ENCODE measurements at regions not wholly inside any gene's neighbourhood (a gene's known extent, or its start where the extent isn't known, plus 50 kb on each side); places are given as distances from the start of the nearest gene placed in this dataset.
"Not testable (repeated sequence)": the region's sequence is repeated elsewhere in the genome, so short reads cannot be mapped to it uniquely, and the experiment has no call there.

DNA sequence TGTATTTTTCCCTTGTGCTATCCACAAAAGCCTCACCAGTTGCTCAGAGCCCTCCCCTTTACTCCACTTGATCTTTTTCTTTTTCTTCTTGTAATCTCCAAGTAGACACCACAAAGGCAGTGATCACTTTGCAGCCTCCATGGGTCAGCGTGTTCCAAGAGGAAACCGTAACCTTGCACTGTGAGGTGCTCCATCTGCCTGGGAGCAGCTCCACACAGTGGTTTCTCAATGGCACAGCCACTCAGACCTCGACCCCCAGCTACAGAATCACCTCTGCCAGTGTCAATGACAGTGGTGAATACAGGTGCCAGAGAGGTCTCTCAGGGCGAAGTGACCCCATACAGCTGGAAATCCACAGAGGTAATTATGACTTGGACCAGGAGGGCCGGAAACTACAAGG, 95.8 kb downstream of the FAM72C start:
- H3K4me1 ChIP-seq (ENCODE audit: insufficient read depth); H2AFZ ChIP-seq; H3K4me2 ChIP-seq (ENCODE audit: unreplicated experiment); H3K9me2 ChIP-seq (ENCODE audit: insufficient read depth); in situ Hi-C loops (cut with MboI); H3K36me3 ChIP-seq (ENCODE audit: low read depth); H3K9me3 ChIP-seq (ENCODE audit: low read depth); H3K27ac ChIP-seq; H4K20me1 ChIP-seq (ENCODE audit: insufficient read depth); H3K79me2 ChIP-seq (ENCODE audit: insufficient read depth); H3K9ac ChIP-seq; H3F3A ChIP-seq (ENCODE audit: insufficient read depth); DNase-seq; H3K27me3 ChIP-seq (replicated peaks; ENCODE audit: insufficient read depth); H3K4me3 ChIP-seq: not testable (repeated sequence)
- WGBS, 2 experiments (ENCODE audit: low coverage in 1 of 2, low lambda C conversion rate in 2 of 2, missing lambda C conversion rate in 2 of 2): no CpG with 5 or more reads among the region's 5 CpGs

GRCh38 chr1:143874625-143875024, 97.2 kb downstream of the FAM72C start:
- H3K27ac ChIP-seq; H3K9ac ChIP-seq; H3K27me3 ChIP-seq (replicated peaks; ENCODE audit: insufficient read depth); H3F3A ChIP-seq (ENCODE audit: insufficient read depth); H2AFZ ChIP-seq; H3K9me3 ChIP-seq (ENCODE audit: low read depth); H3K36me3 ChIP-seq (ENCODE audit: low read depth); DNase-seq; H4K20me1 ChIP-seq (ENCODE audit: insufficient read depth); H3K4me1 ChIP-seq (ENCODE audit: insufficient read depth); H3K4me2 ChIP-seq (ENCODE audit: unreplicated experiment); H3K9me2 ChIP-seq (ENCODE audit: insufficient read depth); in situ Hi-C loops (cut with MboI); H3K79me2 ChIP-seq (ENCODE audit: insufficient read depth); H3K4me3 ChIP-seq: not testable (repeated sequence)
- 25% methylated on average over 2 of the region's 2 CpGs; no CpG with 5 or more reads in 1 of the 2 experiments for WGBS, 2 experiments (ENCODE audit: low coverage in 1 of 2, low lambda C conversion rate in 2 of 2, missing lambda C conversion rate in 2 of 2)

DNA sequence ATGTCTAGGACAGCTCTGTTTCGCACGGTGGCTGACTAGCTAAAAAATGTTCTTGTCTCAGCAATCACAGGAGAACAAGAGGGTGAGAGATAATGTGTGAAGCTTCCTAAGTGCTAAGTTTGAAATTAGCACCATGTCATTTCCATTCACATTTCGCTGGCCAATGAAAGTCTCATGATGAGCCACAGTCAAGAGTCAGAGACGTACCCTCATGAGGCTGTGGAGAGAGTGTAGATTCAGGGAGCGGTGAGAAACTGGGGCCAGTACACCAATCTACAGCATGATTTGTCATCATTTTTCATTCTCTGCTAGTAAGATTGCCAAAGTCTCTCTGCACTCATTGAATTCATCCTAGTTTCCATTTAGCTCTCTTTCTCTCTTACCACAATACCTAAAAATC, 98.1 kb downstream of the FAM72C start:
- H4K20me1 ChIP-seq (ENCODE audit: insufficient read depth); in situ Hi-C loops (cut with MboI); H3K4me2 ChIP-seq (ENCODE audit: unreplicated experiment); H3K9me3 ChIP-seq (ENCODE audit: low read depth); H3K9ac ChIP-seq; H3K9me2 ChIP-seq (ENCODE audit: insufficient read depth); H2AFZ ChIP-seq; H3K4me3 ChIP-seq; H3K27me3 ChIP-seq (replicated peaks; ENCODE audit: insufficient read depth); DNase-seq; H3K27ac ChIP-seq; H3K4me1 ChIP-seq (ENCODE audit: insufficient read depth); H3F3A ChIP-seq (ENCODE audit: insufficient read depth); H3K79me2 ChIP-seq (ENCODE audit: insufficient read depth); H3K36me3 ChIP-seq (ENCODE audit: low read depth): not testable (repeated sequence)
- 21% methylated on average over 2 of the region's 5 CpGs; no CpG with 5 or more reads in 1 of the 2 experiments for WGBS, 2 experiments (ENCODE audit: low coverage in 1 of 2, low lambda C conversion rate in 2 of 2, missing lambda C conversion rate in 2 of 2)

- H3K4me1 ChIP-seq (ENCODE audit: insufficient read depth); H4K20me1 ChIP-seq (ENCODE audit: insufficient read depth); in situ Hi-C loops (cut with MboI); H3K36me3 ChIP-seq (ENCODE audit: low read depth); H3K79me2 ChIP-seq (ENCODE audit: insufficient read depth); H3K4me3 ChIP-seq; DNase-seq; H3K27ac ChIP-seq; H3K27me3 ChIP-seq (replicated peaks; ENCODE audit: insufficient read depth); H3K4me2 ChIP-seq (ENCODE audit: unreplicated experiment); H3K9me3 ChIP-seq (ENCODE audit: low read depth); H3K9me2 ChIP-seq (ENCODE audit: insufficient read depth); H3K9ac ChIP-seq; H3F3A ChIP-seq (ENCODE audit: insufficient read depth); H2AFZ ChIP-seq: not testable (repeated sequence)
- 88 to 100% methylated on average over 1 of the region's 1 CpG for WGBS, 2 experiments (ENCODE audit: low coverage in 1 of 2, low lambda C conversion rate in 2 of 2, missing lambda C conversion rate in 2 of 2)
Measured at GRCh38 chr1:143870388-143870787, 101.4 kb downstream of the FAM72C start.

GRCh38 chr1:143867590-143868220, 104.1 kb downstream of the FAM72C start:
- H3K4me2 ChIP-seq (ENCODE audit: unreplicated experiment); DNase-seq; H3K4me3 ChIP-seq; H3K27ac ChIP-seq; H3K9ac ChIP-seq; H3K4me1 ChIP-seq (ENCODE audit: insufficient read depth); H3K9me3 ChIP-seq (ENCODE audit: low read depth); H2AFZ ChIP-seq; H3K79me2 ChIP-seq (ENCODE audit: insufficient read depth); in situ Hi-C loops (cut with MboI); H3K36me3 ChIP-seq (ENCODE audit: low read depth); H4K20me1 ChIP-seq (ENCODE audit: insufficient read depth); H3K27me3 ChIP-seq (replicated peaks; ENCODE audit: insufficient read depth); H3K9me2 ChIP-seq (ENCODE audit: insufficient read depth); H3F3A ChIP-seq (ENCODE audit: insufficient read depth): not testable (repeated sequence)
- WGBS, 2 experiments (ENCODE audit: low coverage in 1 of 2, low lambda C conversion rate in 2 of 2, missing lambda C conversion rate in 2 of 2): 0 to 33% methylated on average over 1 to 3 of the region's 5 CpGs

GRCh38 chr1:143863901-143864520, 107.8 kb downstream of the FAM72C start:
- H3K27me3 ChIP-seq (replicated peaks; ENCODE audit: insufficient read depth); H3K9me3 ChIP-seq (ENCODE audit: low read depth); H3K79me2 ChIP-seq (ENCODE audit: insufficient read depth); H3K4me3 ChIP-seq; in situ Hi-C loops (cut with MboI); H4K20me1 ChIP-seq (ENCODE audit: insufficient read depth); H3F3A ChIP-seq (ENCODE audit: insufficient read depth); H3K4me1 ChIP-seq (ENCODE audit: insufficient read depth); H3K9me2 ChIP-seq (ENCODE audit: insufficient read depth); H2AFZ ChIP-seq; H3K9ac ChIP-seq; H3K27ac ChIP-seq; DNase-seq; H3K4me2 ChIP-seq (ENCODE audit: unreplicated experiment); H3K36me3 ChIP-seq (ENCODE audit: low read depth): not testable (repeated sequence)
- no CpG with 5 or more reads among the region's 1 CpG for WGBS, 2 experiments (ENCODE audit: low coverage in 1 of 2, low lambda C conversion rate in 2 of 2, missing lambda C conversion rate in 2 of 2)

DNA sequence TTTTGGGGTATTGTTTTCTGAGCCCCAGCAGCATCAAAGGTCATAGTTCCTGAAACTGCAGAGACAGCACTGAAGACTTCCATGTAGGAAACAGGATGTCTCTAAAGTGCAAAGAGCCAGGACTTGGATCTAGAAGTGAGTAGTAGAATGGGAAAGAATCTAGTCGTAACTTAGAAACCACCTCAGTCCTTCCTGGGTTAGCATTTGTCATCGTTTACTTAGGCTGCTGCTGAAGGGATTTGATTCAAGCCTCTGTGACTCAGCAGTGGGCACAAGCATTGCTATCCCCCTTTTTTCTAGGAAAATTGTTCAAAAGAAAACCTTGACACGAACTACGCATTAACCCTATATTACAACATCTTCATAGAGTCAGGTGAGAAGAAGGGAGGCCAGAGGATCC, 109.1 kb downstream of the FAM72C start:
- H3K4me2 ChIP-seq (ENCODE audit: unreplicated experiment); in situ Hi-C loops (cut with MboI); H3K9ac ChIP-seq; H3K27ac ChIP-seq; H2AFZ ChIP-seq; H3K4me1 ChIP-seq (ENCODE audit: insufficient read depth); DNase-seq; H3F3A ChIP-seq (ENCODE audit: insufficient read depth); H4K20me1 ChIP-seq (ENCODE audit: insufficient read depth); H3K4me3 ChIP-seq; H3K36me3 ChIP-seq (ENCODE audit: low read depth); H3K9me3 ChIP-seq (ENCODE audit: low read depth); H3K9me2 ChIP-seq (ENCODE audit: insufficient read depth); H3K79me2 ChIP-seq (ENCODE audit: insufficient read depth); H3K27me3 ChIP-seq (replicated peaks; ENCODE audit: insufficient read depth): not testable (repeated sequence)
- 46 to 72% methylated on average over 3 to 4 of the region's 4 CpGs for WGBS, 2 experiments (ENCODE audit: low coverage in 1 of 2, low lambda C conversion rate in 2 of 2, missing lambda C conversion rate in 2 of 2)

DNA sequence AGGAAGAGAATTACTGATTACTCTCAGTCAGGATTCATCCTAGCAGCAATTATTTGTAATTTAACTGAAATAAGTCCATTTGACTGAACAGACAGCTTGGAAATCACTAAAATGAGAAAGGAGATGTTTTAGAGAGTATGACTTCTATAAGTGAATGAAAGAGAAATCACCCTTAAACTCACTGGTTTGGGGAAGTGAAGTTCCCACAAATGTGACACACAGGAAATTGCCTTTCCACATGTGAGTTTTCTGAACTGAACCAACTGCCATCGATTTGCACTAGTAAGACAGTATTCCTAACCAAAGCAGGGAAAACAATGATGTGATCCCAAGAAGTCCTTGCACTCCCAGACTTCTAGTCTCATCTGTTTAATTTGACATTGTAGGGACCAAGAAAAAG, 110.5 kb downstream of the FAM72C start:
- H3K79me2 ChIP-seq (ENCODE audit: insufficient read depth); in situ Hi-C loops (cut with MboI): not testable (repeated sequence)
- no CpG with 5 or more reads among the region's 1 CpG for WGBS, 2 experiments (ENCODE audit: low coverage in 1 of 2, low lambda C conversion rate in 2 of 2, missing lambda C conversion rate in 2 of 2)

More for the DNA sequence above, 110.5 kb downstream of the FAM72C start:
- H3K9ac ChIP-seq; DNase-seq; H3K27ac ChIP-seq; H3K36me3 ChIP-seq (ENCODE audit: low read depth); H3K4me2 ChIP-seq (ENCODE audit: unreplicated experiment); H3K4me3 ChIP-seq; H3K4me1 ChIP-seq (ENCODE audit: insufficient read depth); H2AFZ ChIP-seq; H3K9me2 ChIP-seq (ENCODE audit: insufficient read depth); H3F3A ChIP-seq (ENCODE audit: insufficient read depth); H3K9me3 ChIP-seq (ENCODE audit: low read depth); H3K27me3 ChIP-seq (replicated peaks; ENCODE audit: insufficient read depth); H4K20me1 ChIP-seq (ENCODE audit: insufficient read depth): not testable (repeated sequence)

Data from GM23248 (cell line).